Left ventricle myocardium inferior (tissue), 1 donor: ENCODE measurements at regions not wholly inside any gene's neighbourhood (a gene's known extent, or its start where the extent isn't known, plus 50 kb on each side); places are given as distances from the start of the nearest gene placed in this dataset.

Experiments
- DNase-seq: peaks from one replicate; pipeline ENCODE4 v3.0.0-alpha.2; 2020
- H3K27ac ChIP-seq: fragments of 200-600 bp; replicated peaks from 2 replicates; pipeline ENCODE4 v1.8.0; 2021
- H3K27me3 ChIP-seq: fragments of 200-600 bp; 2 replicates; pipeline ENCODE4 v1.8.0; 2021; ENCODE audit warnings: low read depth
- H3K36me3 ChIP-seq: fragments of 200-600 bp; 2 replicates; pipeline ENCODE4 v1.8.0; 2021
- H3K4me1 ChIP-seq: fragments of 200-600 bp; 2 replicates; pipeline ENCODE4 v1.8.0; 2021
- H3K4me3 ChIP-seq: fragments of 200-600 bp; 2 replicates; pipeline ENCODE4 v1.8.0; 2021; ENCODE audit warnings: mild to moderate bottlenecking, moderate library complexity
- H3K9me3 ChIP-seq: fragments of 200-600 bp; replicated peaks from 2 replicates; pipeline ENCODE4 v1.8.0; 2021
- CTCF ChIP-seq: fragments of 200-600 bp; IDR thresholded peaks from 2 replicates; pipeline ENCODE4 v1.8.0; 2021; ENCODE audit warnings: antibody characterized with exemption, mild to moderate bottlenecking, borderline replicate concordance
- intact Hi-C: fragments of 100-400 bp; cut with micrococcal nuclease; formaldehyde crosslinking; loops from one replicate; pipeline ENCODE4 v1.11.0; 2022
- donor health status: DM: no; HTN: yes; CAD: no; lungs with severe emphysema.

- no peak overlapping the region for H3K4me3 ChIP-seq
- no peak for DNase-seq
- no peak for TF ChIP-seq CTCF
- no peaks in the 10 kb centered on the region for H3K27me3 ChIP-seq
- no peaks in the 10 kb centered on the region for H3K4me1 ChIP-seq
- H3K27ac ChIP-seq = no peak overlapping the region
- no peaks in the 10 kb centered on the region for H3K36me3 ChIP-seq
- intact Hi-C loops = no loop called here
- H3K9me3 ChIP-seq = peaks cover 13% of the 10 kb centered on the region
These were observed 61.2 kb upstream of the ARHGAP20 start for GRCh38 chr11:110773442-110773841.

GRCh38 chr11:110772863-110773262, 60.6 kb upstream of the ARHGAP20 start:
- no peaks in the 10 kb centered on the region for H3K4me1 ChIP-seq
- no peaks in the 10 kb centered on the region for H3K27me3 ChIP-seq
- H3K27ac ChIP-seq = no peak overlapping the region
- DNase-seq = no peak
- H3K4me3 ChIP-seq = no peak overlapping the region
- no peak for TF ChIP-seq CTCF
- H3K36me3 ChIP-seq = no peaks in the 10 kb centered on the region
- peaks cover 12% of the 10 kb centered on the region for H3K9me3 ChIP-seq
- intact Hi-C loops = no loop called here

GRCh38 chr11:110766316-110766715, 54.1 kb upstream of the ARHGAP20 start:
- no peak for DNase-seq
- H3K4me3 ChIP-seq = no peak overlapping the region
- no peak for TF ChIP-seq CTCF
- intact Hi-C loops = no loop called here
- H3K27me3 ChIP-seq = peaks cover 6% of the 10 kb centered on the region
- peaks cover 9% of the 10 kb centered on the region for H3K9me3 ChIP-seq
- H3K36me3 ChIP-seq = no peaks in the 10 kb centered on the region
- H3K27ac ChIP-seq = no peak overlapping the region
- peaks cover 9% of the 10 kb centered on the region for H3K4me1 ChIP-seq

- no peak for DNase-seq
- Histone ChIP-seq H3K9me3 (no peaks in the 10 kb centered on the region), H3K4me1 (peaks cover 13% of the 10 kb centered on the region), H3K27me3 (peaks cover 6% of the 10 kb centered on the region), H3K36me3 (no peaks in the 10 kb centered on the region), H3K4me3 (no peak overlapping the region), H3K27ac (no peak overlapping the region)
- no peak for TF ChIP-seq CTCF
- intact Hi-C loops = no loop called here
These were observed 52.2 kb upstream of the ARHGAP20 start for GRCh38 chr11:110764485-110764884.

- no peak for DNase-seq
- Histone ChIP-seq H3K36me3 (no peaks in the 10 kb centered on the region), H3K27ac (no peak overlapping the region), H3K27me3 (peaks cover 6% of the 10 kb centered on the region), H3K9me3 (no peaks in the 10 kb centered on the region), H3K4me1 (peaks cover 13% of the 10 kb centered on the region), H3K4me3 (no peak overlapping the region)
- no peak for TF ChIP-seq CTCF
- intact Hi-C loops = no loop called here
These were observed 51.2 kb upstream of the ARHGAP20 start for GRCh38 chr11:110763249-110764011.
